ENCODE measurements at regions not wholly inside any gene's neighbourhood (a gene's known extent, or its start where the extent isn't known, plus 50 kb on each side); places are given as distances from the start of the nearest gene placed in this dataset.

DNA sequence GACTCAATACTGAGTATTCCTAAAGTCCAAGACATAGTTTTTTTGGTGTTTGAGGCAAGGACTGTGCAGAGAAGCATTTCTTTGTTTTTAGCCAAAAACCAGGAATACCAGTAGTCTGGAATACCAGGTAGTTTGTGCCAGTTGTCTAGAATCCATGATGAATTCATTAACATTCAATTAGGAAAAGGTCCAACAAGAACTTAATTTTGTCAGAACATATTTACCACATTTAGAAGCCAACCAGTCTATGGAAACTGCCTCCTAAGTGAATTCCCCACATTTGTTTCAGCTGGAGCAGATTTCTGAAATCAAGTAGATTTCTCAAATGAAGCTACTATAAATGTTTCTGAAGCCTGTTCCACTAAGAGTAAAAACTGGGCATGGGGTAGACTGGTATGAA is 1584.8 kb upstream of the ADGRL3 start:
- Mint-ChIP-seq H3K9me3 (peaks cover 2 to 17% (median 8%) of the 10 kb centered on the region in 7 donors), H3K4me1 (no peaks in the 10 kb centered on the region), H3K36me3 (no peaks in the 10 kb centered on the region), H3K4me3 (no peak overlapping the region), H3K27ac (no peak overlapping the region), H3K27me3 (no peaks in the 10 kb centered on the region)
- no peaks in the 10 kb centered on the region for H3K4me1 ChIP-seq (ENCODE audit: control insufficient read depth, insufficient read depth, low read length, poor library complexity, severe bottlenecking)
- no peak overlapping the region for H3K4me3 ChIP-seq (ENCODE audit: low read depth, low read length)
- no peak for ATAC-seq (ENCODE audit: low read depth in 2 of 2)
- H3K9me3 ChIP-seq (ENCODE audit: control insufficient read depth in 2 of 2, low read length in 2 of 2) = peaks cover 0 to 3% of the 10 kb centered on the region in 2 experiments
- no peak for DNase-seq
- H3K27me3 ChIP-seq (ENCODE audit: control insufficient read depth, insufficient read depth, low read length) = no peaks in the 10 kb centered on the region
- H3K36me3 ChIP-seq (ENCODE audit: control insufficient read depth, insufficient read depth, low read length) = no peaks in the 10 kb centered on the region
- no peak overlapping the region for H3K27ac ChIP-seq (ENCODE audit: insufficient read depth, low read length, poor library complexity, severe bottlenecking)

DNA sequence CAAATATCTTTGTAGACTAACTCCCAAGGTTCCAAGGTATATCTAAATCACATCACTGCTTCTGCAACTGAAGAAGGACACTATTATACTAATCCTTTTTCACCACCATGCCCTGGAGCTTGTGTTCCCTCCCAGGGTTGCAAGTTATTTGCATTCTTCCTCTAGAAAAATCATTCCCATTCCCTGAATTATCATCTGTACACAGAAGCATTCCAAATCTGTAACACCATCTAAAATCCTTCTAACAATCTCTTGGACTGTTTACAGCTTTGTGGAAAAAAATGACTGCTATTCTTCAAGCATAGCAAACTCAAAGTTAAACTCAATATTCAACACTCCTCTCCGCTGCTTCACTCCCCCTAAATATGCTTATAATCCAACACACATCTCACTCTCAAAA is 1570.8 kb upstream of the ADGRL3 start:
- no peaks in the 10 kb centered on the region for H3K27me3 ChIP-seq (ENCODE audit: control insufficient read depth, insufficient read depth, low read length)
- no peaks in the 10 kb centered on the region for H3K4me1 Mint-ChIP-seq
- no peaks in the 10 kb centered on the region for H3K9me3 ChIP-seq (ENCODE audit: control insufficient read depth in 2 of 2, low read length in 2 of 2)
- no peak overlapping the region for H3K27ac Mint-ChIP-seq
- peaks cover 2 to 40% (median 9%) of the 10 kb centered on the region in 7 donors for H3K9me3 Mint-ChIP-seq
- no peaks in the 10 kb centered on the region for H3K27me3 Mint-ChIP-seq
- no peaks in the 10 kb centered on the region for H3K36me3 ChIP-seq (ENCODE audit: control insufficient read depth, insufficient read depth, low read length)
- no peaks in the 10 kb centered on the region for H3K4me1 ChIP-seq (ENCODE audit: control insufficient read depth, insufficient read depth, low read length, poor library complexity, severe bottlenecking)
- no peak overlapping the region for H3K4me3 Mint-ChIP-seq
- ATAC-seq (ENCODE audit: low read depth in 2 of 2) (no peak), DNase-seq (no peak)
- H3K36me3 Mint-ChIP-seq = no peaks in the 10 kb centered on the region
- H3K27ac ChIP-seq (ENCODE audit: insufficient read depth, low read length, poor library complexity, severe bottlenecking) = no peak overlapping the region
- no peak overlapping the region for H3K4me3 ChIP-seq (ENCODE audit: low read depth, low read length)

- Histone ChIP-seq H3K27ac (ENCODE audit: insufficient read depth, low read length, poor library complexity, severe bottlenecking) (no peak overlapping the region), H3K4me1 (ENCODE audit: control insufficient read depth, insufficient read depth, low read length, poor library complexity, severe bottlenecking) (no peaks in the 10 kb centered on the region), H3K9me3 (ENCODE audit: control insufficient read depth in 2 of 2, low read length in 2 of 2) (peaks cover 0 to 2% of the 10 kb centered on the region in 2 experiments), H3K36me3 (ENCODE audit: control insufficient read depth, insufficient read depth, low read length) (no peaks in the 10 kb centered on the region), H3K4me3 (ENCODE audit: low read depth, low read length) (no peak overlapping the region), H3K27me3 (ENCODE audit: control insufficient read depth, insufficient read depth, low read length) (no peaks in the 10 kb centered on the region)
- H3K9me3 Mint-ChIP-seq = peaks cover 2 to 39% (median 9%) of the 10 kb centered on the region in 7 donors
- no peaks in the 10 kb centered on the region for H3K4me1 Mint-ChIP-seq
- ATAC-seq (ENCODE audit: low read depth in 2 of 2) = no peak
- no peaks in the 10 kb centered on the region for H3K27me3 Mint-ChIP-seq
- no peak for DNase-seq
- no peak overlapping the region for H3K27ac Mint-ChIP-seq
- no peaks in the 10 kb centered on the region for H3K36me3 Mint-ChIP-seq
- H3K4me3 Mint-ChIP-seq = no peak overlapping the region
Observed at GRCh38 chr4:59630235-59630634, 1569.9 kb upstream of the ADGRL3 start.

DNA sequence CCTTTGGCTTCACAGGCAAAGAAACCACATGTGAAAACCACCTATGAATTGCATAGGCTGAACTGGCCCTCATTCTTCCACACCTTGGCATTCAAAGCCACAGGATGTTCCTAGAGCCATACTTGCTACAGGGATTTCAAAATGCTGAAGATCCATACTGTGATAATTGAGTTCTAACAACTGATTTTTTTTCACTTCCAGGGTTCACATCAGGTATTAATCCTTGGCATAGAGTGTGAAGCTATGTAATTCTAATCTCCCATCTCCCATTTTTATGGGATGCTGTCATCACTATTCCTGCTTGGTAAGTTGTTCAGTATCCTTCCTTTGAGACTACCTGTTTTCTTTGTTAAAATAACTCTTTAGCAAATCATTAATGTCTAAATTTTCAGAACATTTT is 1569.2 kb upstream of the ADGRL3 start:
- Histone ChIP-seq H3K27ac (ENCODE audit: insufficient read depth, low read length, poor library complexity, severe bottlenecking) (no peak overlapping the region), H3K27me3 (ENCODE audit: control insufficient read depth, insufficient read depth, low read length) (no peaks in the 10 kb centered on the region), H3K9me3 (ENCODE audit: control insufficient read depth in 2 of 2, low read length in 2 of 2) (peaks cover 0 to 9% of the 10 kb centered on the region in 2 experiments), H3K4me1 (ENCODE audit: control insufficient read depth, insufficient read depth, low read length, poor library complexity, severe bottlenecking) (no peaks in the 10 kb centered on the region), H3K4me3 (ENCODE audit: low read depth, low read length) (no peak overlapping the region), H3K36me3 (ENCODE audit: control insufficient read depth, insufficient read depth, low read length) (no peaks in the 10 kb centered on the region)
- Mint-ChIP-seq H3K27me3 (no peaks in the 10 kb centered on the region), H3K27ac (no peak overlapping the region), H3K4me3 (no peak overlapping the region), H3K9me3 (peaks cover 3 to 39% (median 13%) of the 10 kb centered on the region in 7 donors), H3K36me3 (no peaks in the 10 kb centered on the region), H3K4me1 (no peaks in the 10 kb centered on the region)
- ATAC-seq (ENCODE audit: low read depth in 2 of 2) (no peak), DNase-seq (no peak)

DNA sequence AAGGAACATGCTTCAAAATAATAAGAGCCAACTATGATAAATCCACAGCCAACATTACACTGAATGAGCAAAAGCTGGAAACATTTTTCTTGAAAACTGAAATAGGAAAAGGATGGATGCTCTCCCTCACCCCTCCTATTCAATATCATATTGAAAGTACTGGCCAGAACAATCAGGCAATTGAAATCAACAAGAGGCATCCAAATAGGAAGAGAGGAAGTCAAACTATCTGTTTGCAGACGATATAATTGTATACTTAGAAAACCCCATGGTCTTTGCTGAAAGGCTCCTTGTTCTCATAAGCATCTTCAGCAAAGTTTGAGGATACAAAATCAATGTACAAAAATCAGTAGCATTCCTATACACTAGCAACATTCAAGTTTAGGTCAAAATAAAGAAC is 1562.5 kb upstream of the ADGRL3 start:
- Mint-ChIP-seq H3K36me3 (no peaks in the 10 kb centered on the region), H3K4me1 (no peaks in the 10 kb centered on the region), H3K27me3 (no peaks in the 10 kb centered on the region), H3K27ac (no peak overlapping the region), H3K4me3 (no peak overlapping the region), H3K9me3 (peaks cover 4 to 49% (median 9%) of the 10 kb centered on the region in 7 donors)
- H3K36me3 ChIP-seq (ENCODE audit: control insufficient read depth, insufficient read depth, low read length) = no peaks in the 10 kb centered on the region
- H3K27ac ChIP-seq (ENCODE audit: insufficient read depth, low read length, poor library complexity, severe bottlenecking) = no peak overlapping the region
- H3K9me3 ChIP-seq (ENCODE audit: control insufficient read depth in 2 of 2, low read length in 2 of 2) = peaks cover 0 to 21% of the 10 kb centered on the region in 2 experiments
- H3K4me3 ChIP-seq (ENCODE audit: low read depth, low read length) = no peak overlapping the region
- H3K4me1 ChIP-seq (ENCODE audit: control insufficient read depth, insufficient read depth, low read length, poor library complexity, severe bottlenecking) = no peaks in the 10 kb centered on the region
- ATAC-seq (ENCODE audit: low read depth in 2 of 2) (no peak), DNase-seq (no peak)
- H3K27me3 ChIP-seq (ENCODE audit: control insufficient read depth, insufficient read depth, low read length) = no peaks in the 10 kb centered on the region

- no peak for DNase-seq
- Histone ChIP-seq H3K4me1 (ENCODE audit: control insufficient read depth, insufficient read depth, low read length, poor library complexity, severe bottlenecking) (no peaks in the 10 kb centered on the region), H3K27me3 (ENCODE audit: control insufficient read depth, insufficient read depth, low read length) (no peaks in the 10 kb centered on the region), H3K27ac (ENCODE audit: insufficient read depth, low read length, poor library complexity, severe bottlenecking) (no peak overlapping the region), H3K4me3 (ENCODE audit: low read depth, low read length) (no peak overlapping the region), H3K9me3 (ENCODE audit: control insufficient read depth in 2 of 2, low read length in 2 of 2) (peaks cover 0 to 10% of the 10 kb centered on the region in 2 experiments), H3K36me3 (ENCODE audit: control insufficient read depth, insufficient read depth, low read length) (no peaks in the 10 kb centered on the region)
- Mint-ChIP-seq H3K27ac (no peak overlapping the region), H3K9me3 (peaks cover 0 to 32% (median 4%) of the 10 kb centered on the region in 7 donors), H3K4me1 (no peaks in the 10 kb centered on the region), H3K27me3 (no peaks in the 10 kb centered on the region), H3K36me3 (no peaks in the 10 kb centered on the region), H3K4me3 (no peak overlapping the region)
- no peak for ATAC-seq (ENCODE audit: low read depth in 2 of 2)
Observed at GRCh38 chr4:59643682-59644081, 1556.4 kb upstream of the ADGRL3 start.

GRCh38 chr4:59644765-59645164 is 1555.4 kb upstream of the ADGRL3 start:
- Histone ChIP-seq H3K9me3 (ENCODE audit: control insufficient read depth in 2 of 2, low read length in 2 of 2) (peaks cover 0 to 10% of the 10 kb centered on the region in 2 experiments), H3K4me3 (ENCODE audit: low read depth, low read length) (no peak overlapping the region), H3K36me3 (ENCODE audit: control insufficient read depth, insufficient read depth, low read length) (no peaks in the 10 kb centered on the region), H3K27me3 (ENCODE audit: control insufficient read depth, insufficient read depth, low read length) (no peaks in the 10 kb centered on the region), H3K4me1 (ENCODE audit: control insufficient read depth, insufficient read depth, low read length, poor library complexity, severe bottlenecking) (no peaks in the 10 kb centered on the region), H3K27ac (ENCODE audit: insufficient read depth, low read length, poor library complexity, severe bottlenecking) (no peak overlapping the region)
- Mint-ChIP-seq H3K36me3 (no peaks in the 10 kb centered on the region), H3K27ac (no peak overlapping the region), H3K4me3 (no peak overlapping the region), H3K9me3 (peaks cover 0 to 32% (median 4%) of the 10 kb centered on the region in 7 donors), H3K27me3 (no peaks in the 10 kb centered on the region), H3K4me1 (no peaks in the 10 kb centered on the region)
- ATAC-seq (ENCODE audit: low read depth in 2 of 2) (no peak), DNase-seq (no peak)

- DNase-seq (no peak), ATAC-seq (ENCODE audit: low read depth in 2 of 2) (no peak)
- H3K4me3 ChIP-seq (ENCODE audit: low read depth, low read length) = no peak overlapping the region
- Mint-ChIP-seq H3K4me1 (no peaks in the 10 kb centered on the region), H3K4me3 (no peak overlapping the region), H3K9me3 (peaks cover 0 to 37% (median 10%) of the 10 kb centered on the region in 7 donors), H3K27ac (no peak overlapping the region), H3K36me3 (no peaks in the 10 kb centered on the region), H3K27me3 (no peaks in the 10 kb centered on the region)
- H3K36me3 ChIP-seq (ENCODE audit: control insufficient read depth, insufficient read depth, low read length) = no peaks in the 10 kb centered on the region
- no peak overlapping the region for H3K27ac ChIP-seq (ENCODE audit: insufficient read depth, low read length, poor library complexity, severe bottlenecking)
- no peaks in the 10 kb centered on the region for H3K4me1 ChIP-seq (ENCODE audit: control insufficient read depth, insufficient read depth, low read length, poor library complexity, severe bottlenecking)
- H3K27me3 ChIP-seq (ENCODE audit: control insufficient read depth, insufficient read depth, low read length) = no peaks in the 10 kb centered on the region
- H3K9me3 ChIP-seq (ENCODE audit: control insufficient read depth in 2 of 2, low read length in 2 of 2) = peaks cover 0 to 10% of the 10 kb centered on the region in 2 experiments
Observed at GRCh38 chr4:59646082-59646481, 1554.0 kb upstream of the ADGRL3 start.
